NT2/D1 (cell line): ENCODE measurements at regions not wholly inside any gene's neighbourhood (a gene's known extent, or its start where the extent isn't known, plus 50 kb on each side); places are given as distances from the start of the nearest gene placed in this dataset.

ENCODE experiments used
- YY1 ChIP-seq: IDR thresholded peaks from 2 replicates; pipeline ENCODE4 v1.6.1; 2011; ENCODE audit not compliant: insufficient read length, insufficient read depth
- ZNF274 ChIP-seq: IDR thresholded peaks from 2 replicates; pipeline ENCODE4 v1.6.1; 2011; ENCODE audit warnings: mild to moderate bottlenecking, low read depth, low read length

GRCh38 chr1:187837787-187838186, 1009.0 kb downstream of the PLA2G4A start:
- TF ChIP-seq YY1, result no peak
- TF ChIP-seq ZNF274, result no peak
